Activated CD4-positive, alpha-beta T cell treated with anti-CD3 and anti-CD28 coated beads for 36 hours (primary cell): ENCODE measurements at regions not wholly inside any gene's neighbourhood (a gene's known extent, or its start where the extent isn't known, plus 50 kb on each side); places are given as distances from the start of the nearest gene placed in this dataset.

Experiments
- ATAC-seq: fragments of 200-7000 bp; cut with Tn5 transposase; one replicate; pipeline ENCODE4 v1.10.0; 2021; ENCODE audit warnings: mild to moderate bottlenecking, moderate library complexity
- CTCF ChIA-PET: fragments of 350-600 bp; sonication (Branson Sonifier 250); formaldehyde crosslinking; loops from one replicate; lab custom pipeline; 2021; ENCODE audit warnings: antibody characterized with exemption; lab: Charles Lee
- POLR2A ChIA-PET: fragments of 350-600 bp; sonication (Branson Sonifier 250); formaldehyde crosslinking; loops from one replicate; lab custom pipeline; 2021; ENCODE audit warnings: antibody characterized with exemption, inconsistent platforms; lab: Charles Lee
- DNase-seq: peaks from one replicate; pipeline ENCODE4 v3.0.0-alpha.2; 2020
- H3K27ac Mint-ChIP-seq: one replicate; pipeline ENCODE4 v1.8.0; 2021; ENCODE audit warnings: mixed read lengths
- H3K27me3 Mint-ChIP-seq: one replicate; pipeline ENCODE4 v1.8.0; 2021; ENCODE audit warnings: mixed read lengths
- H3K36me3 Mint-ChIP-seq: one replicate; pipeline ENCODE4 v1.8.0; 2021; ENCODE audit warnings: low read depth, mixed read lengths
- H3K4me1 Mint-ChIP-seq: one replicate; pipeline ENCODE4 v1.8.0; 2021; ENCODE audit warnings: mixed read lengths
- H3K4me3 Mint-ChIP-seq: one replicate; pipeline ENCODE4 v1.8.0; 2021; ENCODE audit warnings: mild to moderate bottlenecking, moderate library complexity, mixed read lengths
- H3K9me3 Mint-ChIP-seq: one replicate; pipeline ENCODE4 v1.8.0; 2021; ENCODE audit warnings: low read depth, mixed read lengths
- intact Hi-C, 2 experiments: fragments of 100-400 bp; cut with DNase I in 1 of 2; cut with micrococcal nuclease in 1 of 2; formaldehyde crosslinking; loops; one replicate each; pipeline versions ENCODE4 v1.14.2 to v1.15.1; 2022 to 2024; cut with DNase I, micrococcal nuclease

- no peak overlapping the region for H3K27ac Mint-ChIP-seq
- intact Hi-C loops = no loop called here
- H3K27me3 Mint-ChIP-seq = peaks cover 2% of the 10 kb centered on the region
These were observed 304.9 kb upstream of the NBEA start for GRCh38 chr13:34637138-34637537.

GRCh38 chr13:34637636-34638035, 304.4 kb upstream of the NBEA start:
- intact Hi-C loops = no loop called here
- H3K4me3 Mint-ChIP-seq = no peak overlapping the region
- no peak for ATAC-seq
- no peak for DNase-seq
- H3K4me1 Mint-ChIP-seq = no peaks in the 10 kb centered on the region
- no peak overlapping the region for H3K27ac Mint-ChIP-seq
- H3K36me3 Mint-ChIP-seq = no peaks in the 10 kb centered on the region
- no peaks in the 10 kb centered on the region for H3K9me3 Mint-ChIP-seq
- POLR2A ChIA-PET = no interaction called here
- CTCF ChIA-PET = interaction anchor here (0.6 kb wide), 2 partner anchors 674 to 1194 kb away, joined by 3 to 4 read pairs; no protein-coding TSS in a partner anchor
- H3K27me3 Mint-ChIP-seq = no peaks in the 10 kb centered on the region

More at GRCh38 chr13:34637138-34637537, 304.9 kb upstream of the NBEA start:
- ATAC-seq (no peak), DNase-seq (no peak)
- no peaks in the 10 kb centered on the region for H3K36me3 Mint-ChIP-seq
- no peaks in the 10 kb centered on the region for H3K4me1 Mint-ChIP-seq
- CTCF ChIA-PET = interaction anchor here (0.6 kb wide), 1 partner anchor 674 kb away, joined by 4 read pairs; no protein-coding TSS in a partner anchor
- no peak overlapping the region for H3K4me3 Mint-ChIP-seq
- POLR2A ChIA-PET = interaction anchor here (0.7 kb wide), 1 partner anchor 1243 kb away, joined by 3 read pairs; no protein-coding TSS in a partner anchor
- no peaks in the 10 kb centered on the region for H3K9me3 Mint-ChIP-seq

- no peaks in the 10 kb centered on the region for H3K27me3 Mint-ChIP-seq
- no peaks in the 10 kb centered on the region for H3K4me1 Mint-ChIP-seq
- no peaks in the 10 kb centered on the region for H3K36me3 Mint-ChIP-seq
- DNase-seq (no peak), ATAC-seq (no peak)
- H3K4me3 Mint-ChIP-seq = no peak overlapping the region
- no peak overlapping the region for H3K27ac Mint-ChIP-seq
- intact Hi-C loops = no loop called here
- ChIA-PET POLR2A (no interaction called here), CTCF (no interaction called here)
- H3K9me3 Mint-ChIP-seq = no peaks in the 10 kb centered on the region
These were observed 303.2 kb upstream of the NBEA start for GRCh38 chr13:34638897-34639296.

- CTCF ChIA-PET = no interaction called here
- H3K27me3 Mint-ChIP-seq = no peaks in the 10 kb centered on the region
- no peak overlapping the region for H3K4me3 Mint-ChIP-seq
- no peak for DNase-seq
- H3K27ac Mint-ChIP-seq = no peak overlapping the region
- POLR2A ChIA-PET = no interaction called here
- H3K9me3 Mint-ChIP-seq = no peaks in the 10 kb centered on the region
- no peak for ATAC-seq
- H3K36me3 Mint-ChIP-seq = no peaks in the 10 kb centered on the region
- intact Hi-C loops = no loop called here
- H3K4me1 Mint-ChIP-seq = no peaks in the 10 kb centered on the region
These were observed 301.7 kb upstream of the NBEA start for GRCh38 chr13:34640179-34640992.

- DNase-seq (no peak), ATAC-seq (no peak)
- Mint-ChIP-seq H3K4me3 (no peak overlapping the region), H3K36me3 (no peaks in the 10 kb centered on the region), H3K27ac (no peak overlapping the region), H3K4me1 (no peaks in the 10 kb centered on the region), H3K27me3 (no peaks in the 10 kb centered on the region), H3K9me3 (no peaks in the 10 kb centered on the region)
- ChIA-PET CTCF (no interaction called here), POLR2A (no interaction called here)
- intact Hi-C loops = no loop called here
These were observed 301.1 kb upstream of the NBEA start for GRCh38 chr13:34640993-34641330.

GRCh38 chr13:34647379-34648150, 294.5 kb upstream of the NBEA start:
- H3K4me1 Mint-ChIP-seq = no peaks in the 10 kb centered on the region
- ChIA-PET POLR2A (no interaction called here), CTCF (no interaction called here)
- intact Hi-C loops = no loop called here
- no peak for ATAC-seq
- no peak overlapping the region for H3K4me3 Mint-ChIP-seq
- no peak overlapping the region for H3K27ac Mint-ChIP-seq
- H3K27me3 Mint-ChIP-seq = no peaks in the 10 kb centered on the region
- peaks cover 3% of the 10 kb centered on the region for H3K9me3 Mint-ChIP-seq
- DNase-seq = no peak
- no peaks in the 10 kb centered on the region for H3K36me3 Mint-ChIP-seq

- Mint-ChIP-seq H3K9me3 (peaks cover 8% of the 10 kb centered on the region), H3K36me3 (no peaks in the 10 kb centered on the region), H3K27ac (no peak overlapping the region), H3K27me3 (peaks cover 4% of the 10 kb centered on the region), H3K4me1 (no peaks in the 10 kb centered on the region), H3K4me3 (no peak overlapping the region)
- POLR2A ChIA-PET = no interaction called here
- CTCF ChIA-PET = no interaction called here
- intact Hi-C loops = no loop called here
- DNase-seq (no peak), ATAC-seq (no peak)
These were observed 287.9 kb upstream of the NBEA start for GRCh38 chr13:34654203-34654602.

- H3K27ac Mint-ChIP-seq = no peak overlapping the region
- ChIA-PET CTCF (no interaction called here), POLR2A (no interaction called here)
- no peaks in the 10 kb centered on the region for H3K36me3 Mint-ChIP-seq
- no peaks in the 10 kb centered on the region for H3K4me1 Mint-ChIP-seq
- ATAC-seq (no peak), DNase-seq (no peak)
- peaks cover 8% of the 10 kb centered on the region for H3K9me3 Mint-ChIP-seq
- intact Hi-C loops = no loop called here
- H3K27me3 Mint-ChIP-seq = peaks cover 5% of the 10 kb centered on the region
- H3K4me3 Mint-ChIP-seq = no peak overlapping the region
These were observed 287.4 kb upstream of the NBEA start for GRCh38 chr13:34654647-34655046.

GRCh38 chr13:34655554-34655953, 286.5 kb upstream of the NBEA start:
- H3K4me3 Mint-ChIP-seq = no peak overlapping the region
- no peak overlapping the region for H3K27ac Mint-ChIP-seq
- no peak for ATAC-seq
- intact Hi-C loops = no loop called here
- ChIA-PET POLR2A (no interaction called here), CTCF (no interaction called here)
- H3K27me3 Mint-ChIP-seq = peaks cover 6% of the 10 kb centered on the region
- DNase-seq = no peak
- H3K36me3 Mint-ChIP-seq = no peaks in the 10 kb centered on the region
- H3K9me3 Mint-ChIP-seq = peaks cover 8% of the 10 kb centered on the region
- H3K4me1 Mint-ChIP-seq = no peaks in the 10 kb centered on the region

GRCh38 chr13:34657716-34658115, 284.4 kb upstream of the NBEA start:
- H3K27me3 Mint-ChIP-seq = peaks cover 6% of the 10 kb centered on the region
- DNase-seq = no peak

GRCh38 chr13:34667286-34668218, 274.5 kb upstream of the NBEA start:
- ChIA-PET CTCF (no interaction called here), POLR2A (no interaction called here)
- no peaks in the 10 kb centered on the region for H3K9me3 Mint-ChIP-seq
- no peaks in the 10 kb centered on the region for H3K36me3 Mint-ChIP-seq
- peaks cover 3% of the 10 kb centered on the region for H3K27me3 Mint-ChIP-seq
- H3K4me1 Mint-ChIP-seq = no peaks in the 10 kb centered on the region
- no peak overlapping the region for H3K27ac Mint-ChIP-seq
- DNase-seq (no peak), ATAC-seq (no peak)
- H3K4me3 Mint-ChIP-seq = no peak overlapping the region
- intact Hi-C loops = no loop called here

More at GRCh38 chr13:34657716-34658115, 284.4 kb upstream of the NBEA start:
- no peak for ATAC-seq
- no peak overlapping the region for H3K4me3 Mint-ChIP-seq
- H3K9me3 Mint-ChIP-seq = peaks cover 5% of the 10 kb centered on the region
- intact Hi-C loops = no loop called here
- H3K4me1 Mint-ChIP-seq = no peaks in the 10 kb centered on the region
- POLR2A ChIA-PET = no interaction called here
- H3K36me3 Mint-ChIP-seq = no peaks in the 10 kb centered on the region
- CTCF ChIA-PET = no interaction called here
- H3K27ac Mint-ChIP-seq = no peak overlapping the region
